ENCODE measurements at regions not wholly inside any gene's neighbourhood (a gene's known extent, or its start where the extent isn't known, plus 50 kb on each side); places are given as distances from the start of the nearest gene placed in this dataset.

DNA sequence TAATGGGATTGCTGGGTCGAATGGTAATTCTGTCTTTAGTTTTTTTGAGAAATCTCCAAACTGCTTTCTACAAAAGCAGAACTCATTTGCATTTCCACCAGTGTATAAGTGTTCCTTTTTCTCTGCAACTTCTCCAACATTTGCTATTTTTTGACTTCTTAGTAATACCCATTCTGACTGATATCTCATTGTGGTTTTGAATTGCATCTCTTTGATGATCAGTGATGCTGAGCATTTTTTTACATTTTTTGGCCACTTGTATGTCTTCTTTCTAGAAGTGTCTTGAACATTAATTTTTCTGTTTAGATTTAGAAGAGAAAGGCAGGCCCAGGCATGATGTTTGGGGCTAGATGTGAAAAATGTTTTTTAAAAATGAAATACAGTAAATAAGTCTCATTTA is 553.1 kb upstream of the MAN1A1 start:
- Histone ChIP-seq H3K9me3 (no peaks in the 10 kb centered on the region), H3K4me1 (no peaks in the 10 kb centered on the region), H3K36me3 (no peaks in the 10 kb centered on the region), H3K27me3 (no peaks in the 10 kb centered on the region), H3K4me3 (no peak overlapping the region), H3K27ac (no peak overlapping the region)
- intact Hi-C loops (cut with DNase I) = no loop called here
- no peak for TF ChIP-seq POLR2A (IDR thresholded peaks at IDR 0.05)
- no peak for TF ChIP-seq EP300 (IDR thresholded peaks at IDR 0.05)
- TF ChIP-seq, protein P1, sequence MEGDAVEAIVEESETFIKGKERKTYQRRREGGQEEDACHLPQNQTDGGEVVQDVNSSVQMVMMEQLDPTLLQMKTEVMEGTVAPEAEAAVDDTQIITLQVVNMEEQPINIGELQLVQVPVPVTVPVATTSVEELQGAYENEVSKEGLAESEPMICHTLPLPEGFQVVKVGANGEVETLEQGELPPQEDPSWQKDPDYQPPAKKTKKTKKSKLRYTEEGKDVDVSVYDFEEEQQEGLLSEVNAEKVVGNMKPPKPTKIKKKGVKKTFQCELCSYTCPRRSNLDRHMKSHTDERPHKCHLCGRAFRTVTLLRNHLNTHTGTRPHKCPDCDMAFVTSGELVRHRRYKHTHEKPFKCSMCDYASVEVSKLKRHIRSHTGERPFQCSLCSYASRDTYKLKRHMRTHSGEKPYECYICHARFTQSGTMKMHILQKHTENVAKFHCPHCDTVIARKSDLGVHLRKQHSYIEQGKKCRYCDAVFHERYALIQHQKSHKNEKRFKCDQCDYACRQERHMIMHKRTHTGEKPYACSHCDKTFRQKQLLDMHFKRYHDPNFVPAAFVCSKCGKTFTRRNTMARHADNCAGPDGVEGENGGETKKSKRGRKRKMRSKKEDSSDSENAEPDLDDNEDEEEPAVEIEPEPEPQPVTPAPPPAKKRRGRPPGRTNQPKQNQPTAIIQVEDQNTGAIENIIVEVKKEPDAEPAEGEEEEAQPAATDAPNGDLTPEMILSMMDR (IDR thresholded peaks at IDR 0.05) = no peak
- TF ChIP-seq POLR2AphosphoS5 (IDR thresholded peaks at IDR 0.05) = no peak
- 60 to 64% methylated on average over 1 of the region's 1 CpG for WGBS, 2 donors
- DNase-seq = no peak

DNA sequence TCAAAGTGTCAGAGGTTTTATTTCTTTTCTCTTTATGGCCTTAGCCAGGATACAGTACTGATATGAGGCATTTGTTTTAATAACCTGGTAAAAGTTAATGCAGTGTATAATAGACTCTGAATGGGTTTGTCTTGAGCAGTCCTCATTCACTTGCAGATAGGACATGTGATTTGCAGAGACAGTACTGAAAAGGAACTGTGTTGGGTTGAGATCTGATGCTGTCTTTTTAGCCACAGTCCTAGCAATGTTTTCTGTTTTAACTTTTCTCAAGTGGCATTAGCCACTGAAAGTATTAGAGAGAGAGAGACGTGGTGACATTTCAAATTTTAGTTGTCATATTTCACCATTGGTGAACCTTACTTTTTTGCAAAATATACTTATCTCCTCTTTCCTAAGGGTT is 547.2 kb upstream of the MAN1A1 start:
- intact Hi-C loops (cut with DNase I) = no loop called here
- Histone ChIP-seq H3K36me3 (no peaks in the 10 kb centered on the region), H3K27me3 (no peaks in the 10 kb centered on the region), H3K27ac (no peak overlapping the region), H3K4me3 (no peak overlapping the region), H3K9me3 (no peaks in the 10 kb centered on the region), H3K4me1 (no peaks in the 10 kb centered on the region)
- DNase-seq = no peak
- WGBS, 2 donors = 87 to 94% methylated on average over 1 of the region's 1 CpG
- TF ChIP-seq, protein P1 (IDR thresholded peaks at IDR 0.05) = no peak
- TF ChIP-seq POLR2AphosphoS5 (IDR thresholded peaks at IDR 0.05) (no peak), POLR2A (IDR thresholded peaks at IDR 0.05) (no peak), EP300 (IDR thresholded peaks at IDR 0.05) (no peak)

GRCh38 chr6:119895626-119896025 is 546.1 kb upstream of the MAN1A1 start:
- H3K4me1 ChIP-seq = peaks cover 0 to 8% (median 4%) of the 10 kb centered on the region in 4 donors
- 82 to 87% methylated on average over 2 of the region's 2 CpGs for WGBS, 2 donors
- DNase-seq = no peak
- no peak overlapping the region for H3K4me3 ChIP-seq
- no peak for TF ChIP-seq POLR2AphosphoS5 (IDR thresholded peaks at IDR 0.05)
- TF ChIP-seq EP300 (IDR thresholded peaks at IDR 0.05) = no peak
- H3K27ac ChIP-seq = no peak overlapping the region
- no peaks in the 10 kb centered on the region for H3K36me3 ChIP-seq
- intact Hi-C loops (cut with DNase I) = no loop called here
- H3K27me3 ChIP-seq = no peaks in the 10 kb centered on the region
- H3K9me3 ChIP-seq = no peaks in the 10 kb centered on the region

- Histone ChIP-seq H3K36me3 (no peaks in the 10 kb centered on the region), H3K4me3 (no peak overlapping the region), H3K27me3 (no peaks in the 10 kb centered on the region), H3K27ac (no peak overlapping the region), H3K9me3 (no peaks in the 10 kb centered on the region), H3K4me1 (peaks cover 0 to 16% (median 12%) of the 10 kb centered on the region in 4 donors)
- DNase-seq = no peak
- intact Hi-C loops (cut with DNase I) = no loop called here
- TF ChIP-seq POLR2AphosphoS5 (IDR thresholded peaks at IDR 0.05) = no peak
- no peak for TF ChIP-seq EP300 (IDR thresholded peaks at IDR 0.05)
- TF ChIP-seq, protein P1 (IDR thresholded peaks at IDR 0.05) = no peak
- no peak for TF ChIP-seq POLR2A (IDR thresholded peaks at IDR 0.05)
Measured at GRCh38 chr6:119894811-119895210, 545.2 kb upstream of the MAN1A1 start.

DNA sequence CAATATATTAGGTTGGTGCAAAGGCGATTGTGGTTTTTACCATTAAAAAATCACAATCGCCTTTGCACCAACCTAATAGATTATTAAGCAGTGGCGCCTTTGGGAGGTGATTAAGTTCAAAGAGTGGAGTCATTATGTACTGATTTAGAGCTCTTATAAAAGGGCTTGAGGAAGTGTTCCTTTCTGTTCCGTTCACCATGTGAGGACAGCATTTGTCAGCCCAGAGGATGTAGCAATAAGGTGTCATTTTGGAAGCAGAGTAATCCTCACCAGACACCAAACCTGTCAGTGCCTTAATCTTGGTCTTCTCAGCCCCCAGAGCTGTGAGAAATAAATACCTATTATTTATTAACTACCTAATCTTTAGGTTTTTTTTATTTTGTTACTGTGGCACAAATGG is 542.1 kb upstream of the MAN1A1 start:
- TF ChIP-seq POLR2A (IDR thresholded peaks at IDR 0.05) (no peak), POLR2AphosphoS5 (IDR thresholded peaks at IDR 0.05) (no peak), EP300 (IDR thresholded peaks at IDR 0.05) (no peak)
- TF ChIP-seq, protein P1 (IDR thresholded peaks at IDR 0.05) = no peak
- H3K27ac ChIP-seq = no peak overlapping the region
- peaks cover 0 to 17% (median 13%) of the 10 kb centered on the region in 4 donors for H3K4me1 ChIP-seq
- no peaks in the 10 kb centered on the region for H3K27me3 ChIP-seq
- no peaks in the 10 kb centered on the region for H3K36me3 ChIP-seq
- intact Hi-C loops (cut with DNase I) = no loop called here
- H3K9me3 ChIP-seq = no peaks in the 10 kb centered on the region
- WGBS, 2 donors = 83 to 88% methylated on average over 4 of the region's 4 CpGs
- no peak overlapping the region for H3K4me3 ChIP-seq
- DNase-seq = no peak

Data from sigmoid colon (tissue), 6 donors.